SIG-M5 treated with dmso at 0.1 percent for 504 hours (cell line): ENCODE measurements at regions not wholly inside any gene's neighbourhood (a gene's known extent, or its start where the extent isn't known, plus 50 kb on each side); places are given as distances from the start of the nearest gene placed in this dataset.
A peak's percentile ranks its signal among the peaks of the same experiment; 100 is the strongest.
"Not testable (repeated sequence)": the region's sequence is repeated elsewhere in the genome, so short reads cannot be mapped to it uniquely, and the experiment has no call there.

Experiments used
- DNase-seq: peaks from one replicate; lab custom pipeline; 2025; ENCODE audit not compliant: unreplicated experiment; lab: John Stamatoyannopoulos, UW

DNA sequence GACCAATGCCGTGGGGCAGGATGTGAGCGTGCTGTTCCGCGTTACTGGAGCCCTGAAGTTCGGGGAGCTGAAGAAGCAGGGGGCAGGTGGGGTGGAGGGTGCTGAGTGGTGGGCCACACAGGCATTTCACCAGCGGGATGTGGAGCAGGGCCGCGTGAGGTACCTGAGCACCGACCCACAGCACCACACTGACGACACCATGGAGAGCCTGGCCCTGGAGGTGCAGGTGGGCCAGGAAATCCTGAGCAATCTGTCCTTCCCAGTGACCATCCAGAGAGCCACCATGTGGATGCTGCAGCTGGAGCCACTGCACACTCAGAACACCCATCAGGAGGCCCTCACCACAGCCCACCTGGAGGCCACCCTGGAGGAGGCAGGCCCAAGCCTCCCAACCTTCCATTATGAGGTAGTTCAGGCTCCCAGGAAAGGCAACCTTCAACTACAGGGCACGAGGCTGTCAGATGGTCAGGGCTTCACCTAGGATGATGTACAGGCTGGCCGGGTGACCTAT, 179.6 kb downstream of the TBC1D2B start:
- no peak for DNase-seq

DNA sequence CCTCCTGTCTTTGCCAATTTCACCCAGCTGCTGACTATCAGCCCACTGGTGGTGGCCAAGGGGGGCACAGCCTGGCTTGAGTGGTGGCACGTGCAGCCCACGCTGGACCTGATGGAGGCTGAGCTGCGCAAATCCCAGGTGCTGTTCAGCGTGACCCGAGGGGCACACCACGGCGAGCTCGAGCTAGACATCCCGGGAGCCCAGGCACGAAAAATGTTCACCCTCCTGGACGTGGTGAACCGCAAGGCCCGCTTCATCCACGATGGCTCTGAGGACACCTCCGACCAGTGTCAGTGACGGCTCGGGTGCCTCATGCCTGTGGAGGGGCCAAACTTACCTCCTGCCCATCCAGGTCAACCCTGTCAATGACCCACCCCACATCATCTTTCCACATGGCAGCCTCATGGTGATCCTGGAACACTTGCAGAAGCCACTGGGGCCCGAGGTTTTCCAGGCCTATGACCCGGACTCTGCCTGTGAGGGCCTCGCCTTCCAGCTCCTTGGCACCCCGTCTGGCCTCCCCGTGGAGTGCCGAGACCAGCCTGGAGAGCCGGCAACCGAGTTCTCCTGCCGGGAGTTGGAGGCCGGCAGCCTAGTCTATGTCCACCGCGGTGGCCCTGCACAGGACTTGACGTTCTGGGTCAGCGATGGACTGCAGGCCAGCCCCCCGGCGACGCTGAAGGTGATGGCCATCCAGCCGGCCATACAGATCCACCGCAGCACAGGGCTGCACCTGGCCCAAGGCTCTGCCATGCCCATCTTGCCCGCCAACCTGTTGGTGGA, 180.2 kb downstream of the TBC1D2B start:
- DNase-seq: not testable (repeated sequence)

DNA sequence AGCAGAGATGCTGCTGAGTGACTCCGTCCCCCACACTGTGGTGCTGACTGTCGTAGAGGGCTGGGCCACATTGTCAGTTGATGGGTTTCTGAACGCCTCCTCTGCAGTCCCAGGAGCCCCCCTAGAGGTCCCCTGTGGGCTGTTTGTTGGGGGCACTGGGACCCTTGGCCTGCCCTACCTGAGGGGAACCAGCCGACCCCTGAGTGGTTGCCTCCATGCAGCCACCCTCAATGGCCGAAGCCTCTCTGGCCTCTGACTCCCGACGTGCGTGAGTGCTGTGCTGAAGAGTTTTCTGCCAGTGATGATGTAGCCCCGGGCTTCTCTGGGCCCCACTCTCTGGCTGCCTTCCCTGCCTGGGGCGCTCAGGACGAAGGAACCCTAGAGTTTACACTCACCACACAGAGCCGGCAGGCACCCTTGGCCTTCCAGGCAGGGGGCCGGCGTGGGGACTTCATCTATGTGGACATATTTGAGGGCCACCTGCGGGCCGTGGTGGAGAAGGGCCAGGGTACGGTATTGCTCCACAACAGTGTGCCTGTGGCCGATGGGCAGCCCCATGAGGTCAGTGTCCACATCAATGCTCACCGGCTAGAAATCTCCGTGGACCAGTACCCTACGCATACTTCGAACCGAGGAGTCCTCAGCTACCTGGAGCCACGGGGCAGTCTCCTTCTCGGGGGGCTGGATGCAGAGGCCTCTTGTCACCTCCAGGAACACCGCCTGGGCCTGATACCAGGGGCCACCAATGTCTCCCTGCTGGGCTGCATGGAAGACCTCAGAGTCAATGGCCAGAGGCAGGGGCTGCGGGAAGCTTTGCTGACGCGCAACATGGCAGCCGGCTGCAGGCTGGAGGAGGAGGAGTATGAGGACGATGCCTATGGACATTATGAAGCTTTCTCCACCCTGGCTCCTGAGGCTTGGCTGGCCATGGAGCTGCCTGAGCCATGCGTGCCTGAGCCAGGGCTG, 181.1 kb downstream of the TBC1D2B start:
- DNase-seq: not testable (repeated sequence)

DNA sequence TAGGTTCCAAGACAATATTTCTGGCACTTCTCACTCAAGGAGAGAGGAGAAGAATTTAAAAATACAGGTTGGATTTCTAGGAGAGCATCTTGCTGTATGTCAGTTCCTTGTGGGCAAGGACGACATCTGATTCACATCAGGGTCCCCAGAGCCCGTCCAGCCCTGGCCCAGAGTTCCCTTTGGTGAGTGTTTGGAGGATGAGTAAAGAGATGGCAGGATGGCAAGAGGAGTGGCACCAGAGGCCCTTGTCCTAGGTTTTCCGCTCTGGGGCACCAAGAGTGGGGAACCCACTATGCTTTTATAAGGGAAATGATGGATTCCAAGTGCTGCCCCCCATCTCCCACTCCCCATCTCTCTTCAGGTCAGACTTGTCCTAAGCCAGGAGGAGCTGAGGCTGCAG, 181.8 kb downstream of the TBC1D2B start:
- no peak for DNase-seq

DNA sequence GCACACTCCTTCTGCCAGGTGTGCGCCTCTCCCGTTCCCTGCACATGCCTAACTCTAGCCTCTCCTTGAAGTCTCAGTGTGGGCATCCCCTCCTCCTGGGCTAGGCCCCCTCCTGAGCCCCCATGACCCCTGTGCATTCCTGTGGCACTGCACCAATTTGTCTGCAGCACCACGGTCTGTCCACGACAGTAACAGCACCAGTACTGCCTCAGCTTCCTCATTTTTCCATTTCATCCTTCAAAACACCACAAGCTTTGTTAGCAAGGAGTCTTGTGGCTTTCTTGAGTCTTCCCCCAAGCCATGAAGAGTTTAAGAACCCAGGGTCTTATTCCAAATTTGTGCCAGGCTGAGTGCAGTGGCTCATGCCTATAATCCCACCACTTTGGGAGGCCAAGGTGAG, 182.4 kb downstream of the TBC1D2B start:
- DNase-seq: peak; percentile 13

DNA sequence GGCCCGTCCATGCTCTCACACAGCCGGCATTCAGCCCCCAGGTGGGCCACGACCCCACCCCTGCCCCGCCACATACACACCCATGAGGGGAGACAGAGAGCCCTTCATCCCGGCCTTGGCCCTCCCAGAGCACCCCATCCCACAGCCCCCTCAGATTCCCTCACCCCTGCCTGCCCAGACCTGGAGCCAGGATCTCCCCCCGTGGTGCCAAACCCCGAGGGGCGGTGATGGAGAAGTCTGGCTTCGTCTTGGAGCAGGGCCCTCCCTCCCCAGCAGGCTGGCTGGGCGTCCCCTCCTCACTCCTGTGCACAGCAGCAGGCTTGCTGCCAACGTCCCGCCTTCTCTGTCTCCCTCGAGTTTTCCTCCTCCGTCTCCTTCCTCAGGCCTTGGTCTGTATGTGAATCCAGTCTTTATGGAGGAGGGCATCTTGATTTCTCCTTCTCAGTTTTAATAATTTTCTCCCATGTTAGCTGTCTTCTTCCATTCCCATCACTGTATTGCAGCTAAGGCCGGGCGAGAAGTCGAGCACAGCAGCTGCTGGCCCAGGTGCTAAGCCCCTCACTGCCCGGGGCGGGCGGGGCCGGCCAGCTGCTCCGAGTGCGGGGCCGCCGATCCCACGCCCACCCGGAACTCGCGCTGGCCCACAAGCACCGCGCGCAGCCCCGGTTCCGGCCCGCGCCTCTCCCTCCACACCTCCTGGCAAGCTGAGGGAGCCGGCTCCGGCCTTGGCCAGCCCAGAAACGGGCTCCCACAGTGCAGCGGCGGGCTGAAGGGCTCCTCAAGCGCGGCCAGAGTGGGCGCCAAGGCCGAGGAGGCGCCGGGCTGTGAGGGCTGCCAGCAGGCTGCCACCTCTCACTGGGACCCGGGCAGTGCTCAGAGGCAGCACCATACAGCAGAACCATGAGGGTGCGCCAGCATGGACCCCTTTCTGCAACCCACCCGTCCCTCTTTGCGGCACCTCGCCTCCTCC, 183.6 kb downstream of the TBC1D2B start:
- not testable (repeated sequence) for DNase-seq

DNA sequence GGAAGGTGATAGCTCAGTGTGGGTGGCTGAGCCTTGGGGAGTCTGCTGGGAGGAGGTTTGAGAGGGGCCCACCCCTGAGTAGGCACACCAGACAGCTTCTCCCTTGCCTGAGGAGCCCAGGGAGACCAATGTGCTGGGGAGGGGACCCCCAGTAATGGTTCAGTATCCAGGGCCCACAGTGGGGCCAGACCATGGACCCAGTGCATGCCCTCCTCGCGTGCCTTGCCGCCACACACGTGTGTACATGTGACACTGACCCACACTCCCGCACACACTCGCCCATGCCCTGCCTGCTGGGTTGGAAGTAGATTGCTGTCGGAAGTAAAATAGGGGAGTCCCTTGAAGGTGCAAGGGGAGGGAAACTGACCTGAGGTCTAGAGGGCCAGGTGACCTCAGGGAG, 184.3 kb downstream of the TBC1D2B start:
- not testable (repeated sequence) for DNase-seq

DNA sequence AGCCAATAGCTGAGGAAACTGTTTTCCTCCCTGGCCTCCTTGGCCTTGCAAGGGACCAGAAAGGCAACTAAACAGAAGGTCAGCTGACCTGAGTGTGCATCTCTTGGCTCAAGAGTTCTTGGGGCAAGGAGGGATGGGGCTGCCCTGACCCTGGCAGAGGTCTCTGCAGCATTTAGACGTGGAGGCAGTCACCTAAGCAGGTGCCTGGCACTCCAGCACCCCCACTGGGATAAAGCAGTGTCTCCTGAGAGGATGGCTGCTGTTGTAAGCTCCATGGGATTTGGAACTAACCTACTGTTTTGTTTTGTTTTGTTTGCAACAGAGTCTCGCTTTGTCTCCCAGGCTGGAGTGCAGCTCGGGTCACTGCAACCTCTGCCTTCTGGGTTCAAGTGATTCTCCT, 185.2 kb downstream of the TBC1D2B start:
- DNase-seq: no peak

DNA sequence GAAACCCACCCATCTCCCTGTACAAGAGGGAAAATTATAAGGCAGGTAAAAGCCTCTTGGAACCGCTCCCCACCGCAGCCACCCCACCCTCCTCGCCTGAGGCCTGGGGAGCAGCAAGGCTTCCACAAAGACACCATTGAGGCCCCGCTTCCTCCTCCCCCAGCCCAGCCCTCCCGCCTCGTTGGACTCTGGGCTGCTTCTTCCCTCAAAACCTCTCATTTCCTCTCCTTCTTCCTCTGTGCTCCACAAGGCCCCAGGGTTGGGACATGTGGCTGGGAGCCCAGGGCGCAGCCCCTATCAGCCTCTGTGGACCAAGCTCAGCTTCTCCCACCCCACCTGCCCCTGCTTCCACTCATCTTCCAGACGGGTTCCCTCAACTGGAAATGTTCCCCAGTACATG, 185.6 kb downstream of the TBC1D2B start:
- peak; percentile 26 for DNase-seq

DNA sequence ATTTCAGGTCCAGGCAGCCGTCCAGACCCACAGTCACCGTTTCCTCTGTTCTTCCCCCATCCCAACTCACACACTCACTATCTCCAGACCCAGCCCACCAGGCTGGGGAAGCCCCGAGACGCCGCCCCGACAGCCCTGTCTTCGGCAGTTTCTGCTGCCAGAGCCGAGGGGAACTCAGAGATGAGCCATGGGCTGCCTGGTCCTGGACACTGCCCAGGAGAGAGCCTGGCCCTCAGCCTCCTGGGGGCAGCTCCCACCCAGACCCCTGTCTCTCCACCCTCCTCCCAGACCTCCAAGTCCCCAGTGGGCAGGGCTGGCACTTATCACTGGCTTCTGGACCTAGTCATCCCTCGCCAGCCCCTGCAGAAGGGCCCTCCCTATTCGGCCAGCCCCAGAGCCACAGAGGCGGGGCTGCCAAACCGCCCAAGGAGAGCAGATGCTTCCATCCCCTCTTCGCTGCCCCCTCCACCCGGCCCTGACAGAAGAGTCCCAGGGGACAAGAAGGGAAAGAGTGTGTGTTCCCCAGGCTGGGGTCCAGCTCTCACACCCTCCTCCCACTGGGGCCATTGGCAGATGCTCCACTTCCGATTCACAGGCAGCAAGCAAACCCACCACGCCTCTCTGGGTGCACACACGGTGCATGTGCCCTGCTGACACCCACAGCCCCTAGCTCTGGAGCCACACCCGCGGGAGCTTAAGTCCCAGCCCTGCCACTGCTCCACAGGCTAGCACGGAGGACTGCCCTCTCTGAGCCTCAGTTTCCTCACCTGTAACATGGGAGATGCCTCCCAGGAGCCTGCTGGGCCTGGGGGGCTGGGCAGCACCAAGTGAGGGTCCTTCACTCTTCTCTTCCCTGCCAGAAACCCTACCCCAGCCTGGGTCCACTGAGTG, 186.4 kb downstream of the TBC1D2B start:
- DNase-seq: not testable (repeated sequence)

DNA sequence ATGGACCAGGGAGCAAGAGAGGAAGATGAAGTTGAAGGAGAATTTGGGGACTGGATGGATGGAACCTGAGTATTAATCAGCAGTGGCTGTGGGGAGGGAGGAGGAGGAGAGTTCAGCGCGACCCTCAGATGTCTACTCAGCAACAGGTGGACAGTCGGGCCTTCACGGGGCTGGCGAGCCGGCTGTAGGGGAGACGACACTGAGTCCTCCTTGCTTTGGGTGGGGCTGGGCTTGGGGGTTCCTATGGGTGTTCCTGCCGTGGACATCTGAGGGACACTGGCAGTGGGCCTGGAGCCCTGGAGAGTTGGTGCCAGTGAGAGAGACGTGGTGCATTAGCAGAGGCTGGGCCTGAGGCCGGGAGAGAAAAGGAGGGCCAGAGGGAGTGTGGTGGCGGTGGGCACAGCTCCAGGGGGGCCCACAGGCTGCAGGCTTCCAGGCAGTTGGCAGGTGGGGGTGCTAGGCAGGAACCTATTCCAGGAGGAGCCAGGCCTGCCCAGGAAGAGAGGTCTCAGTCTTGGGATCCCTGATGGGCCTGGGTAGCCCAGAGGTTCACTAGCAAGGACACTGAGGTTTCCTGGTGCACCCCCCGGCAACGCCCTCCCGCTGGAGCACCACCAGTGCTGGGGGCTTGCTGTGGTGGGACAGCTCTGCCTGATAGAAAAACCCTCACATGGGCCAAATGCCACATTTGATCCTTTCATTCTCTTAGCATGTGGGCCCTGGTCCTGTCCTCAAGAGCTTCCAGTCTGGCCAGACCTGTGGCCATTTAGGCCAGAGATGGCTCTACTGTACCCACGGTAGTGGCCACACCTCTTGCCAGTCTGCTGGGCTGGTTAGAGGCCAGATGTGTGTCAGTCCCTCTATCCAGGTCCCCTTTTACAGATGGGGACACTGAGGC, 187.4 kb downstream of the TBC1D2B start:
- not testable (repeated sequence) for DNase-seq

DNA sequence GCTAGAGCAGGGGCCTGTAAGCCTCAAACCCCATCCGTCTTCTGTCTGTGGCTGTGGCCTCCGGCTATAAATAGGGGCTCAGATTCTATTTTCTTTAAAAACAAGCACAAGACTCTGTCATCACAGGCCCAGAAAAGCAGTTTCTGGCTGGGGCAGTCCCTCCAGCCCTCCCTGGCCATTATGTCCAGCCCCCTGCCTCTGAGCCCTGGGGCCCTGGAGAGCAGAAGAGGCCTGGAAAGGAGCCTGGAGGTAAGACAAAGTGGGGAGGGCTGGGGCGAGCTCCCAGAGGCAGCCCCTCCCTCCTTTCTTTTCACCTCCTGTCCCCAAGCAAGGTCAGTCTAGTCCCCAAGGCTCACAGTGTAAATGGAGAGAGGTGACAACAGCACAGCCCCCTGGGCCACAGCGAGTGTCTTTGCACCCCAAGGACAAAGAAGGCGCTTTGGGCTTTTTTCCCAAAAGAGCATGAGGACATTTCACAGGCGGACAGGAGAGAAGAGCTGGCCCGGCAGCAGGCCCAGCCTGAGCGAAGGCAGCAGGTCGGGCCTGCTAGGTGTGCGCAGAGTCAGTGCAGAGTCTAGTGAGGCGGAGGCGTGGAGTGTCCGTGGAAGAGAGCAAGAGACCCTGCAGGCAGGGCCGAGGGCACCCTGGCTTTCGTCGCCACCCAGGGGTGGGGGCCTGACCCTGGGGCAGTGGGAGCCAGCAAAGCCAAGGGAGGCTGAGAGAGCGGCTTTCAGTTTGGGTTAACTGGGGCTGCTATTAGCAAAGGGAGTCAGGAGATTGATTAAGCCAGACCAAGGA, 188.3 kb downstream of the TBC1D2B start:
- DNase-seq: no peak

DNA sequence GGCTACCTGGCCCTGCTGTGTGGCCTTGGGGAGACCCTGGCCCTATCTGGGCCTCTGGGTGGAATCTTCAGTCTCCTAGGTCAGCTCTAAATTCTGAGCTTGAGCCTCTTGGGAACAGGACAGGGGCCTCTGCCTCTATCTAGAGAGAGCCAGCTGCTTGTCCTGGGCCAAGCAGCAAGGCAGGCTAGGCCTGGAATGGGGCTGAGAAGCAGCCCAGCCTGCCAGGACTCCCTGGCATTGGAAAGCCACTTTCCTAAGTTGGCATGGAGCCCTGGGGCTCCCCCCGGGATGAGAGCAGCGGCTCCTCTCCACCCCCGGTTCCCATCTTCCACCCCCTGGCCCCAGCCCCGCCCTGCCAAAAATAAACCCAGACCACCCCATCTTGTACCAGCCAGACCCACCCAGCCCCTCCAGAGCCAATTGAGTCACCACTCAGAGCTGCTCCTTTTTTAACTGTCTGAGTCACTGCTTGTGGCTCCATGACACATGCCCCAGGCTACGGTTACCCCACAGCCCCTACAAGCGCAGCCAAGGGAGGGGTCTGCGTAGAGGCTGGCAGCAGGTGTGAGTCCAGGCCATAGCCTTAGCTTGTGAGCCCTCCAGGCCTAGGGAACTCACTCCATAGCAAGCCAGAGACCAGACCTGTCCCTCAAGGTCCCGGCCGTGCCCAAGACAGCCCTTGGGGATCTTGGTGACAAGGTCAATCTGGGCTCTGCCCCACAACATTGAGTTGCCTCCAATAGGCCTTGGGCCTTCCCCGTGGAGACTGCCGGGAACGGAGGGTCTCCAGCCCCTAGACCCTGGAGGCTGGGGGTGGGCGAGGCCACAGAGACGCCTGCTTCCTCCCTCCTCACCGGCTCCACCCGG, 189.7 kb downstream of the TBC1D2B start:
- not testable (repeated sequence) for DNase-seq

DNA sequence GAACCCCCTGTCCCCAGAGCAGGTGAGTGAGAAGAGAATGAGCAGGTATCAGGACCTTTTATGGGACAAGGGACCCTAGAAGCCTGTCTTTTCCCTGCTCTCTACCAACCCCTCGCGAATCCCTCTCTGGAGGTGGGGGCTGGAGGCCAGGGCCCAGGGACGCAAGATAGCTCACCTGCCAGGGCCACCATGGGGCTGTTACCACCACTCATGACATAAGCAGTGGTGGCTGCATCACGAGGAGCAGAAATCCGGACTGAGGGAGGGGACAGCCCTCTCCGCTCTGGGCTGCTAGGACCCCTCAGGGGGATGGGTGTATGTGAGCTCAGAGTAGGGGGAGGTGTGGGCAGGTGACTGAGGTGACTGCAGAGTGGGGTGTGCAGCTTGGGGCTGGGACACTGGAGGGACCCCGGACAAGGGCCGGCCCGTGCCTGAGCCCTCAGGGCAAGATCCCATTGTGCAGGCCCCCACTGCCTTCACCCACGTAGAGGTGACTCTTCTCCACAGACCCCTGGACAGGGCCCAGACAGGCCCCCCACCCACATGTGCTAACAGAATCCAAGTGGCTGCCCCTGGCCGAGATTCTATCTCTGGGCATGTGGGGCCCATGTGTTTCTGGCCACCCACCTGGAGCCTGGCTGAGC, 190.6 kb downstream of the TBC1D2B start:
- no peak for DNase-seq

DNA sequence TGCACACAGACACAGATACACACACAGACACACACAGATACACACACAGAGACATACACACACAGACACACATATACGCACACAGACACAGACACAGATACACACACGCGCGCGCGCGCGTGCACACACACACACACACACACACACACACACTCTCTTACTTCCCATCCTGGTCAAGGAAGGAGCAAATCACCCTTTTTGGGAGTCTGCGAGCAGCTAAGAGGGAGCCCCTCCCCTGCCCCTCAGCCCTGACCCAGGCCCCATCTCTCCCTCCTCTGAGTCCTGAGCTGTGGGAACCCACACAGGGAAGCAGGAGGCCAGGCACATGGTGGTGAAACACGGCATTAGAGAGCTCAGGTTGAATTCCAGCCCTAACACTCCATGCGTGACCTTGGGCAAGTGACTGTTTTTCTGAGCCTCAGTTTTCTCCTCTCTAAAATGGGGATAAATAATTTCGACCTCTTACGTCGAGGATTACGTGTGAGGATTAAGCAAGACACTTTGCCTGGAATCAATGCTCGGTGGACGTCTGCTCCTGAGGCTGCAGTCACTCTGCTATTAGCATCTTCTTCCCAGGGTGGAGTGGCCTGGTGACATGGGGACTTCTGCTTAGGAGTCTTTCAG, 191.5 kb downstream of the TBC1D2B start:
- not testable (repeated sequence) for DNase-seq

DNA sequence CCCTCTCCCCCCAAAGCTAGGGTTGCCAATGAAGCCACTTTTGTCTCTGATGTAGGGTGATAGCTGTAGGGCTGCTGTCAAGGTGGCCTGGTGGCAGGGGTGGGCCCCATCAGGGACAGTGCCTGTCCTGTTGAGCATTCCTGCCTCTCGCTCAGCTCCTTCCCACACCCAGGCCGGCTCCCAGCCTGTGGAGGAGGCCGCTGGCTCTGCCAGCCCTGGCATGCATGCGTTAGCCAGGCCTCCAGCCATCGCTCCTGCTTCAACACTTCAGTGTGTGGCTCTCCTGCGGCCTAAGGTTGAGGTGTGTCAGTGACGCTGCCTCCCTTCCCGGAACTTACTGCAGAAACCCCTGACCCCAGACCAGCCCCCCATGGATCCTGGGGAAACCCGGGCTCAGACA, 194.5 kb downstream of the TBC1D2B start:
- not testable (repeated sequence) for DNase-seq
